Cardiac fibroblast (primary cell): ENCODE measurements at regions not wholly inside any gene's neighbourhood (a gene's known extent, or its start where the extent isn't known, plus 50 kb on each side); places are given as distances from the start of the nearest gene placed in this dataset.

Experiments used
- DNase-seq, 2 donors: peaks; one replicate each; pipeline versions ENCODE4 v3.0.0 to v3.0.0-alpha.2; 2010; ENCODE audit warnings: low read depth in 2 of 2
- H3K4me3 ChIP-seq, 2 donors: replicated peaks in 1 of 2; 1 replicate in 1 of 2; 2 replicates in 1 of 2; pipeline ENCODE4 v1.5.1; 2011; ENCODE audit warnings: low read depth in 2 of 2, low read length in 2 of 2, mild to moderate bottlenecking in 2 of 2, moderate library complexity in 1 of 2
- CTCF ChIP-seq: IDR thresholded peaks from one replicate; pipeline ENCODE4 v1.5.1; 2011; ENCODE audit warnings: low read depth, mild to moderate bottlenecking, low read length, inconsistent platforms

DNA sequence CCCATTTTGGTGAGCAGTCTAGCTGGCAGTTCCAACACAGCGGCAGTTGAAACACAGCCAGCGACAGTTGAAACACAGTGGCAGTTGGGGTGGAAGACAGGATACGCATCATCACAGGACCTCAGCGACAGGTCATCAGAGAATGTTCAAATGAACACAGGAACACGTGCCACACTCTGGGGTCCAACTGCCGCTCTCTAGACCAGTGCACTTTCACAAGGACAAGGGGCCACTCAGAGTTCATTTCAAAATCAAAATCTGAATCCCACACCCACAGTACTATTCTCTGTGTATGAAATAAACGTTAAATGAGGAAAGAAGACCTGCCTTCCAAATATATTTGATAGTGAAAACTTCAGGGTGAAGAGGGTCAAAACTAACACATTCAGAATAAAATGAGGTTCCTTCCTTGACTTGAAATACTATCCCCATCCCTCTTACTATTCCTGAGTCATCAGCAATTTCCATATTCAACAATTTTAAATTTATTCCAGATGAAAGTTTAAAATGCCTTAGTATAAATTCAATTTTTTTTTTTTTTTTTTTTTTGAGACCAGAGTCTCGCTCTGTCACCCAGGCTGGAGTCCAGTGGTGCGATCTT lies 53.0 kb upstream of the SIMC1 start:
- no peak for DNase-seq
- H3K4me3 ChIP-seq: no peak overlapping the region
- no peak for TF ChIP-seq CTCF

- DNase-seq: no peak
- no peak overlapping the region for H3K4me3 ChIP-seq
- no peak for TF ChIP-seq CTCF
Measured at GRCh38 chr5:176186107-176186506, 52.1 kb upstream of the SIMC1 start.

DNA sequence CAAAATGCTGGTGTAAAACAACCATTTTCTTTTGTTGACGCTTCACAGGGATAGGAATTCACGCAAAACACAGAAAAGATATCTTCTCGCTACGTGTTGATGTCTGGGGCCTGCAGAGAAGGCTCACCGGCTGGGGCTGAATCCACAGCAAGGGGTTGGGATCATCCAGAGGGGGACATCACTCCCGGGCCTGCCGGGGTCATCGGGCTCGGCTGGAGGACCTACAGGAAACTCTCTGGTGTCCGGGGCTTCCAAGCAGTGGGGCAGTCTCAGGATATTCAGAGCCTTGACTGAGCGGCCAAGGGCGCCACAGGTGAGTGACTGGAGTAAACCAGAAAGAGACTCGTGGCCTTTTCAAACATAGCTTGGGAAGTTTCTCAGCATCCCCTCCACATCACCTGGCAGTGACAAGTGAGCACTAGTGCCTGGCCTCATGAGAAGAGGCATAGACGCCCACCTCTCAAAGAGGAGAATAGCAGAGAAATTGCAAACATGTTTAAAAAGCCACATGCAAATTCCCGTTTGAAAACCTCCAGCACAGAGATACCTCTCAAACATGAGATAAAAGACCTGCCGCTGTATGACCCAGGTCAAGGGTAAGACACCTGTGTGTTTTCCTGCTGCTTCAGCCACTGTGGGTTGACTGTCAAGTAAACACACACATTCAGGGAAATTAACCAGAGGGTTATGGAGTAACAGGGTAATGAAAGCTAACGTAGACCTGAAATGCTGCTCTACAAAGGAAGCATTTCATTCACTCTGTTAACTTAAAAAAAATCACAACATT lies 50.8 kb upstream of the SIMC1 start:
- TF ChIP-seq CTCF: no peak
- DNase-seq: no peak
- H3K4me3 ChIP-seq: no peak overlapping the region

DNA sequence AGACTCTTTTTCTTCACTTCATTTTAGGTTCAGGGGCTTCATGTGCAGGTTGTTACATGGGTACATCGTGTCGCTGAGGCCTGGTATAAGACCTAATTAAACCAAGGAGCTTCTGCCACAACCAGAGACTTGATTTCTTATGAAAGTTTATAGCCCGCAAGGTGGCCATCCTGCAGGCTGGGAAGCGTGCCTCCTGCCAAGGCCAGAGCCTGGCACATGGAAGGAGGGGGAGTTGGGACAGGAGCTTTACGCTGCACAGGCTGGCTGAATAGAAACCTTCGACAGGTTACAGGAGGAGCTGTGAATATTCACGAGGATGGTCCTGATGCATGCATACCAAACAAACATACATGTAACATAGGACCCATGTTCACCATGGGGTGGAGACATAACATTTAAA lies 50.1 kb upstream of the SIMC1 start:
- TF ChIP-seq CTCF: no peak
- DNase-seq: no peak

More for the DNA sequence above, 50.1 kb upstream of the SIMC1 start:
- no peak overlapping the region for H3K4me3 ChIP-seq
